H1 (cell line): ENCODE measurements at regions not wholly inside any gene's neighbourhood (a gene's known extent, or its start where the extent isn't known, plus 50 kb on each side); places are given as distances from the start of the nearest gene placed in this dataset.

Experiments used
- CTCF ChIA-PET: fragments of 300-600 bp; sonication (Branson Sonifier 250); formaldehyde crosslinking; loops from one replicate; lab custom pipeline; 2021; ENCODE audit not compliant: partially characterized antibody; lab: Charles Lee
- POLR2A ChIA-PET: fragments of 300-600 bp; sonication (Branson Sonifier 250); formaldehyde crosslinking; loops from one replicate; lab custom pipeline; 2021; ENCODE audit warnings: inconsistent platforms; ENCODE audit not compliant: partially characterized antibody; lab: Charles Lee
- DNase-seq, 2 experiments: peaks; one replicate each; pipeline versions ENCODE4 v3.0.0 to v3.0.0-alpha.2; 2010 to 2022; ENCODE audit warnings: low spot score in 2 of 2, low read depth in 1 of 2, mixed read lengths in 1 of 2
- FAIRE-seq: peaks from 2 replicates; lab custom pipeline; 2011; peaks lifted over from hg19 to GRCh38; lab: Jason Lieb, UNC
- H2AFZ ChIP-seq: 2 replicates; pipeline ENCODE4 v1.8.1; 2012; ENCODE audit warnings: low read length, inconsistent platforms
- H2AK5ac ChIP-seq: 2 replicates; pipeline ENCODE4 v1.6.1; 2013; ENCODE audit warnings: low read depth, low read length
- H2BK120ac ChIP-seq: replicated peaks from 2 replicates; pipeline ENCODE3; 2013; ENCODE audit warnings: low read depth, low read length, inconsistent platforms
- H2BK12ac ChIP-seq: 2 replicates; pipeline ENCODE4 v1.6.1; 2013; ENCODE audit warnings: low read depth, low read length
- H2BK15ac ChIP-seq: 2 replicates; pipeline ENCODE4 v1.6.1; 2013; ENCODE audit warnings: low read length
- H2BK20ac ChIP-seq: 2 replicates; pipeline ENCODE4 v1.6.1; 2013; ENCODE audit warnings: low read length
- H2BK5ac ChIP-seq: 2 replicates; pipeline ENCODE4 v1.6.1; 2013; ENCODE audit warnings: low read depth, low read length
- H3K14ac ChIP-seq: 2 replicates; pipeline ENCODE4 v1.6.1; 2013; ENCODE audit warnings: inconsistent platforms; ENCODE audit not compliant: insufficient read length
- H3K18ac ChIP-seq: 2 replicates; pipeline ENCODE4 v1.6.1; 2013; ENCODE audit warnings: low read length; ENCODE audit errors: extremely low read depth
- H3K23ac ChIP-seq: 2 replicates; pipeline ENCODE4 v1.6.1; 2013; ENCODE audit warnings: inconsistent platforms; ENCODE audit not compliant: insufficient read length
- H3K23me2 ChIP-seq: 2 replicates; pipeline ENCODE4 v1.6.1; 2013; ENCODE audit warnings: low read depth, low read length
- H3K27ac ChIP-seq: 2 replicates; pipeline ENCODE4 v1.6.1; 2011; ENCODE audit warnings: low read depth, low read length, inconsistent platforms
- H3K27me3 ChIP-seq, 4 experiments: replicated peaks in 1 of 4; 1 replicate in 1 of 4; 2 replicates in 3 of 4; pipeline versions ENCODE4 v1.6.1 to v1.8.1; 2011 to 2013; ENCODE audit warnings: low read length in 3 of 4, mild to moderate bottlenecking in 3 of 4, inconsistent platforms in 2 of 4, mixed read lengths in 2 of 4, moderate library complexity in 1 of 4; ENCODE audit not compliant: control insufficient read depth in 3 of 4, insufficient read depth in 3 of 4; ENCODE audit errors: extremely low read depth in 1 of 4
- H3K36me3 ChIP-seq, 4 experiments: 2 replicates each; pipeline versions ENCODE4 v1.6.1 to v1.8.1; 2011 to 2013; ENCODE audit warnings: mild to moderate bottlenecking in 4 of 4, low read length in 3 of 4, moderate library complexity in 2 of 4, control low read depth in 1 of 4, inconsistent platforms in 1 of 4; ENCODE audit not compliant: insufficient read depth in 4 of 4, control insufficient read depth in 2 of 4
- H3K4ac ChIP-seq: replicated peaks from 2 replicates; pipeline ENCODE3; 2013; ENCODE audit warnings: low read length, low read depth, mixed read lengths, inconsistent platforms; ENCODE audit not compliant: insufficient read length
- H3K4me1 ChIP-seq, 4 experiments: replicated peaks in 1 of 4; 1 replicate in 1 of 4; 2 replicates in 3 of 4; pipeline versions ENCODE4 v1.6.1 to v1.8.1; 2011 to 2013; ENCODE audit warnings: low read length in 3 of 4, inconsistent platforms in 2 of 4, mixed read lengths in 1 of 4; ENCODE audit not compliant: insufficient read depth in 4 of 4, control insufficient read depth in 3 of 4
- H3K4me2 ChIP-seq, 2 experiments: 2 replicates each; pipeline versions ENCODE4 v1.6.1 to v1.8.1; 2011 to 2013; ENCODE audit warnings: low read depth in 2 of 2, low read length in 2 of 2, control low read depth in 1 of 2, inconsistent platforms in 1 of 2, mild to moderate bottlenecking in 1 of 2; ENCODE audit not compliant: insufficient read depth in 1 of 2
- H3K4me3 ChIP-seq, 4 experiments: fragments of 200-600, 300-600 bp in 1 of 4; sonication (generic), shearing (Covaris generic), sonication (Bioruptor Twin) in 1 of 4; 2 replicates each; pipeline versions ENCODE4 v1.5.1 to v1.8.1; 2011 to 2016; ENCODE audit warnings: low read length in 4 of 4, low read depth in 3 of 4, control low read depth in 2 of 4, inconsistent platforms in 2 of 4, mild to moderate bottlenecking in 2 of 4, mixed read lengths in 1 of 4, moderate library complexity in 1 of 4; ENCODE audit not compliant: insufficient read depth in 2 of 4; ENCODE audit errors: extremely low read depth in 1 of 4
- H3K56ac ChIP-seq: replicated peaks from 2 replicates; pipeline ENCODE3; 2013; ENCODE audit warnings: low read depth, mild to moderate bottlenecking, mixed read lengths, low read length, inconsistent platforms; ENCODE audit not compliant: insufficient read length
- H3K79me1 ChIP-seq: 2 replicates; pipeline ENCODE4 v1.6.1; 2013; ENCODE audit warnings: low read depth, low read length, control low read depth
- H3K79me2 ChIP-seq, 2 experiments: 2 replicates each; pipeline versions ENCODE4 v1.6.1 to v1.8.1; 2012 to 2013; ENCODE audit warnings: low read length in 2 of 2, mild to moderate bottlenecking in 2 of 2, inconsistent platforms in 1 of 2; ENCODE audit not compliant: insufficient read depth in 2 of 2, control insufficient read depth in 1 of 2
- H3K9ac ChIP-seq, 4 experiments: replicated peaks in 1 of 4; 1 replicate in 1 of 4; 2 replicates in 3 of 4; pipeline versions ENCODE4 v1.6.1 to v1.8.1; 2011 to 2013; ENCODE audit warnings: low read depth in 3 of 4, low read length in 3 of 4, control low read depth in 2 of 4, mild to moderate bottlenecking in 2 of 4, moderate library complexity in 2 of 4, inconsistent platforms in 1 of 4; ENCODE audit errors: extremely low read depth in 1 of 4
- H3K9me3 ChIP-seq, 2 experiments: 2 replicates each; pipeline versions ENCODE4 v1.6.1 to v1.8.1; 2012 to 2013; ENCODE audit warnings: mild to moderate bottlenecking in 2 of 2, moderate library complexity in 2 of 2, control low read depth in 1 of 2, inconsistent platforms in 1 of 2, low read depth in 1 of 2, low read length in 1 of 2, mixed read lengths in 1 of 2; ENCODE audit not compliant: insufficient read depth in 2 of 2
- H4K20me1 ChIP-seq, 2 experiments: replicated peaks in 1 of 2; 2 replicates each; pipeline versions ENCODE3 to v1.8.1; 2011 to 2013; ENCODE audit warnings: inconsistent platforms in 2 of 2, low read length in 2 of 2, mild to moderate bottlenecking in 1 of 2; ENCODE audit not compliant: insufficient read depth in 2 of 2, control insufficient read depth in 1 of 2
- H4K5ac ChIP-seq: 2 replicates; pipeline ENCODE4 v1.6.1; 2013; ENCODE audit warnings: low read length, low read depth, mixed read lengths, inconsistent platforms; ENCODE audit not compliant: insufficient read length
- H4K8ac ChIP-seq: 2 replicates; pipeline ENCODE4 v1.8.0; 2013; ENCODE audit warnings: mild to moderate bottlenecking, moderate library complexity, low read length, inconsistent platforms; ENCODE audit not compliant: insufficient read depth; ENCODE audit errors: extremely low read depth
- H4K91ac ChIP-seq: replicated peaks from 2 replicates; pipeline ENCODE3; 2013; ENCODE audit warnings: low read length, mixed read lengths, inconsistent platforms; ENCODE audit not compliant: insufficient read length
- EGR1 ChIP-seq: IDR thresholded peaks from 2 replicates; pipeline ENCODE4 v1.6.1; 2011; ENCODE audit warnings: low read depth, low read length, borderline replicate concordance
- WGBS, 2 experiments: shearing (Covaris generic) in 1 of 2; methylation state at CpG; one replicate each; pipeline versions ENCODE4 v1.1.6 to v1.1.7; 2013 to 2015; ENCODE audit warnings: low lambda C conversion rate in 2 of 2, mixed read lengths in 2 of 2, inconsistent platforms in 1 of 2, low coverage in 1 of 2, missing lambda C conversion rate in 1 of 2; ENCODE audit not compliant: insufficient replicate concordance in 2 of 2, insufficient coverage in 1 of 2, insufficient read length in 1 of 2; ENCODE audit errors: extremely low coverage in 1 of 2, missing lambda C conversion rate in 1 of 2; 5-methylcytosine and 5-hydroxymethylcytosine counted together

DNA sequence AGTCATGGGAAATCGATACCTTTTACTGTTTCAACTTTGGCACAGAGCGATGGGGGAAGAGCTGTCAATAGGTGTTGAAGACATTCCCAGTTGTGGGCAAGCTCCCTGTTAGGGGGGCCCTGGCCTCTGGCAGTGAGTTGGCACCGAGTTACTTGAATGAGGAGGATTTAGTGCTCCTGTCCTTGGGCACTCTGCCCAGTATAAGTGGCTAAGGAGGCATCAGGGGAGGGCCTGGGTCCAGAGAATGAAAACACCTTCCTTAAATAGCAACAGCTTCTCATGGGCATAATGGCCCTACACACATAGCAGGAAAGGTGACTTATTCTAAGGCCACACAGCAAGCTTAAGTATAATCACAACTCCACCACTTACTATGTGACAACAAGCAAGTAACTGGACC is 664.4 kb downstream of the PTPRU start:
- H3K9me3 ChIP-seq: no peaks in the 10 kb centered on the region
- H4K91ac ChIP-seq: no peak overlapping the region
- H2BK5ac ChIP-seq: no peak overlapping the region
- 0 out of 2 replicates have a peak overlapping the region, but pooled peaks have one; percentile 50 for H2BK20ac ChIP-seq
- no peak overlapping the region for H3K23ac ChIP-seq
- H3K4me1 ChIP-seq: peaks cover 3 to 17% (median 6%) of the 10 kb centered on the region in 4 experiments; a peak in 6 of 7 replicates
- H4K8ac ChIP-seq: no peak overlapping the region
- FAIRE-seq: no peak
- H3K9ac ChIP-seq: no peak overlapping the region
- no peak for TF ChIP-seq EGR1
- no peak overlapping the region for H2BK120ac ChIP-seq
- no peak for DNase-seq
- no peaks in the 10 kb centered on the region for H3K79me2 ChIP-seq
- H4K5ac ChIP-seq: no peak overlapping the region
- H3K4me3 ChIP-seq: no peak overlapping the region
- no peak overlapping the region for H3K14ac ChIP-seq
- H3K4me2 ChIP-seq: no peak overlapping the region
- no peaks in the 10 kb centered on the region for H3K36me3 ChIP-seq
- H2BK12ac ChIP-seq: no peak overlapping the region
- no peak overlapping the region for H3K18ac ChIP-seq
- H2AFZ ChIP-seq: no peak overlapping the region
- CTCF ChIA-PET: interaction anchor here (0.7 to 4.4 kb wide), 16 partner anchors 9 to 197 kb away, joined by 3 to 18 read pairs (median 4); no protein-coding TSS in a partner anchor
- WGBS, 2 experiments: 93% methylated on average over 3 of the region's 3 CpGs; no CpG with 5 or more reads in 1 of the 2 experiments
- H3K4ac ChIP-seq: no peak overlapping the region
- H3K79me1 ChIP-seq: no peaks in the 10 kb centered on the region
- H3K23me2 ChIP-seq: no peaks in the 10 kb centered on the region
- H2BK15ac ChIP-seq: peak overlapping the region; percentile 32; the same call in 1 of the 2 replicates
- H4K20me1 ChIP-seq: no peaks in the 10 kb centered on the region
- H3K27ac ChIP-seq: no peak overlapping the region
- no peak overlapping the region for H2AK5ac ChIP-seq
- H3K27me3 ChIP-seq: no peaks in the 10 kb centered on the region
- H3K56ac ChIP-seq: no peak overlapping the region
- POLR2A ChIA-PET: no interaction called here
